ENCODE measurements at regions not wholly inside any gene's neighbourhood (a gene's known extent, or its start where the extent isn't known, plus 50 kb on each side); places are given as distances from the start of the nearest gene placed in this dataset.

GRCh38 chr20:47862574-47863240 lies 77.4 kb upstream of the SULF2 start:
- intact Hi-C loops (cut with DNase I): no loop called here
- Histone ChIP-seq H3K9me3 (peaks cover 10% of the 10 kb centered on the region), H3K4me3 (no peak overlapping the region), H3K27ac (no peak overlapping the region), H3K36me3 (ENCODE audit: insufficient read depth in 1 of 2, low read depth in 1 of 2) (no peaks in the 10 kb centered on the region), H3K27me3 (ENCODE audit: insufficient read depth in 3 of 3, low read length in 2 of 3) (peaks cover 0 to 6% (median 2%) of the 10 kb centered on the region in 3 donors), H3K4me1 (no peaks in the 10 kb centered on the region)
- WGBS, 3 donors: 67 to 81% (median 78%) methylated on average over 4 of the region's 4 CpGs
- no peak for TF ChIP-seq CTCF (IDR thresholded peaks at IDR 0.05)
- ATAC-seq (no peak), DNase-seq (no peak)

GRCh38 chr20:47861116-47861515 lies 75.8 kb upstream of the SULF2 start:
- WGBS, 3 donors: 89 to 95% (median 89%) methylated on average over 5 of the region's 5 CpGs
- intact Hi-C loops (cut with DNase I): no loop called here

GRCh38 chr20:47860049-47860830 lies 75.0 kb upstream of the SULF2 start:
- no peak for TF ChIP-seq CTCF (IDR thresholded peaks at IDR 0.05)
- ATAC-seq (no peak), DNase-seq (no peak)
- no peaks in the 10 kb centered on the region for H3K36me3 ChIP-seq (ENCODE audit: insufficient read depth in 1 of 2, low read depth in 1 of 2)
- H3K27ac ChIP-seq: no peak overlapping the region
- H3K27me3 ChIP-seq (ENCODE audit: insufficient read depth in 3 of 3, low read length in 2 of 3): no peaks in the 10 kb centered on the region
- peaks cover 10% of the 10 kb centered on the region for H3K9me3 ChIP-seq
- H3K4me1 ChIP-seq: no peaks in the 10 kb centered on the region
- no peak overlapping the region for H3K4me3 ChIP-seq
- intact Hi-C loops (cut with DNase I): no loop called here
- whole genome bisulfite sequencing, 3 donors: 86 to 93% (median 89%) methylated on average over 14 of the region's 14 CpGs

More at GRCh38 chr20:47861116-47861515, 75.8 kb upstream of the SULF2 start:
- H3K9me3 ChIP-seq: peaks cover 10% of the 10 kb centered on the region
- DNase-seq (no peak), ATAC-seq (no peak)
- peaks cover 0 to under 1% (median 0%) of the 10 kb centered on the region in 3 donors for H3K27me3 ChIP-seq (ENCODE audit: insufficient read depth in 3 of 3, low read length in 2 of 3)
- no peaks in the 10 kb centered on the region for H3K4me1 ChIP-seq
- H3K36me3 ChIP-seq (ENCODE audit: insufficient read depth in 1 of 2, low read depth in 1 of 2): no peaks in the 10 kb centered on the region
- no peak for TF ChIP-seq CTCF (IDR thresholded peaks at IDR 0.05)
- H3K4me3 ChIP-seq: no peak overlapping the region
- H3K27ac ChIP-seq: no peak overlapping the region

GRCh38 chr20:47859278-47859677 lies 74.0 kb upstream of the SULF2 start:
- 45 to 57% (median 52%) methylated on average over 6 of the region's 6 CpGs for WGBS, 3 donors
- Histone ChIP-seq H3K9me3 (peaks cover 10% of the 10 kb centered on the region), H3K27ac (no peak overlapping the region), H3K27me3 (ENCODE audit: insufficient read depth in 3 of 3, low read length in 2 of 3) (no peaks in the 10 kb centered on the region), H3K36me3 (ENCODE audit: insufficient read depth in 1 of 2, low read depth in 1 of 2) (no peaks in the 10 kb centered on the region), H3K4me3 (no peak overlapping the region), H3K4me1 (no peaks in the 10 kb centered on the region)
- TF ChIP-seq CTCF (IDR thresholded peaks at IDR 0.05): no peak
- intact Hi-C loops (cut with DNase I): no loop called here
- no peak for DNase-seq
- ATAC-seq: no peak
